Body of pancreas (tissue), 4 donors: ENCODE measurements at regions not wholly inside any gene's neighbourhood (a gene's known extent, or its start where the extent isn't known, plus 50 kb on each side); places are given as distances from the start of the nearest gene placed in this dataset.

Source experiments
- CTCF ChIP-seq, 7 experiments: fragments of 450-650 bp in 4 of 7; fragments of 200-600 bp in 3 of 7; sonication (generic) in 3 of 7; IDR thresholded peaks; one replicate each; pipeline ENCODE4 v1.5.1; 2016 to 2019; ENCODE audit warnings: antibody characterized with exemption in 7 of 7
- POLR2A ChIP-seq, 3 donors: fragments of 450-650 bp; IDR thresholded peaks; one replicate each; pipeline ENCODE4 v1.6.1; 2016; ENCODE audit warnings: antibody characterized with exemption in 3 of 3, mild to moderate bottlenecking in 2 of 3

GRCh38 chr1:65077369-65077768, 70.6 kb upstream of the AK4 start:
- TF ChIP-seq CTCF (IDR thresholded peaks at IDR 0.05) (no peak), POLR2A (IDR thresholded peaks at IDR 0.05) (no peak)
